ENCODE measurements at regions not wholly inside any gene's neighbourhood (a gene's known extent, or its start where the extent isn't known, plus 50 kb on each side); places are given as distances from the start of the nearest gene placed in this dataset.
A peak's percentile ranks its signal among the peaks of the same experiment; 100 is the strongest.

DNA sequence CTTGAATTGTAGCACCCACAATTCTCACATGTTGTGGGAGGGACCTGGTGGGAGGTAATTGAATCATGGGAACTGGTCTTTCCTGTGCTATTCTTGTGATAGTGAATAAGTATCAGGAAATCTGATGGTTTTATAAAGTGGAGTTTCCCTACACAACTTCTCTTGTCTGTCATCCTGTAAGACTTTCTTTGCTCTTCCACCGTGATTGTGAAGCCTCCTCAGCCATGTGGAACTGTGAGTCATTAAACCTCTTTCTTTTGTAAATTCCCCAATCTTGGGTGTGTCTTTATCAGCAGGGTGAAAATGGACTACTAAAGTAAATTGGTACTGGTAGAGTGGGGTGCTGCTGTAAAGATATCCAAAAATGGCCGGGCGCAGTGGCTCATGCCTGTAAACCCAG is 215.6 kb downstream of the LIG4 start:
- H3K9ac ChIP-seq (ENCODE audit: insufficient read depth in 1 of 2, low read depth in 2 of 2, low read length in 2 of 2): no peak overlapping the region
- no peak overlapping the region for H3K4me2 ChIP-seq (ENCODE audit: insufficient read depth, low read length)
- FAIRE-seq (no peak), ATAC-seq (no peak), DNase-seq (ENCODE audit: extremely low read depth in 1 of 4, low spot score in 3 of 4) (peak in 2 of 4 experiments; percentile 6 to 11)
- no peak overlapping the region for H3K4me3 ChIP-seq
- no peaks in the 10 kb centered on the region for H4K20me1 ChIP-seq (replicated peaks; ENCODE audit: control insufficient read depth, insufficient read depth, low read length)
- H2AFZ ChIP-seq (ENCODE audit: low read depth, low read length): no peak overlapping the region
- TF ChIP-seq, protein P1, sequence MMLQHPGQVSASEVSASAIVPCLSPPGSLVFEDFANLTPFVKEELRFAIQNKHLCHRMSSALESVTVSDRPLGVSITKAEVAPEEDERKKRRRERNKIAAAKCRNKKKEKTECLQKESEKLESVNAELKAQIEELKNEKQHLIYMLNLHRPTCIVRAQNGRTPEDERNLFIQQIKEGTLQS (IDR thresholded peaks at IDR 0.05): no peak
- TF ChIP-seq, protein P1 (CRISPR knock-in tag; conservative IDR thresholded peaks at IDR 0.05): no peak
- TF ChIP-seq CEBPG (CRISPR knock-in tag; IDR thresholded peaks at IDR 0.05) (no peak), CEBPG (tag; conservative IDR thresholded peaks at IDR 0.05 in 1 of 2, IDR thresholded peaks at IDR 0.05 in 1 of 2) (no peak), CREB1 (IDR thresholded peaks at IDR 0.05) (no peak), CREB1 (CRISPR knock-in tag; IDR thresholded peaks at IDR 0.05) (no peak), TGIF2 (CRISPR knock-in tag; IDR thresholded peaks at IDR 0.05) (no peak), FIP1L1 (IDR thresholded peaks at IDR 0.05; ENCODE audit: low read depth, low read length, poor library complexity, severe bottlenecking) (no peak), NR2C1 (IDR thresholded peaks at IDR 0.05) (no peak), NR2C1 (tag; IDR thresholded peaks at IDR 0.05) (no peak), SIRT6 (IDR thresholded peaks at IDR 0.05; ENCODE audit: low read depth, low read length) (no peak), NFIC (IDR thresholded peaks at IDR 0.05) (no peak), BCOR (IDR thresholded peaks at IDR 0.05) (no peak), NFYB (IDR thresholded peaks at IDR 0.05; ENCODE audit: extremely low read depth, insufficient read length) (no peak), PCBP2 (IDR thresholded peaks at IDR 0.05; ENCODE audit: low read depth, low read length, poor library complexity, severe bottlenecking) (no peak), ETV6 (IDR thresholded peaks at IDR 0.05; ENCODE audit: borderline replicate concordance in 1 of 2, low read depth in 2 of 2, low read length in 1 of 2) (no peak), ETV6 (CRISPR knock-in tag; IDR thresholded peaks at IDR 0.05; ENCODE audit: borderline replicate concordance) (no peak), ILK (tag; IDR thresholded peaks at IDR 0.05; ENCODE audit: borderline replicate concordance, low read depth) (no peak), RBM34 (IDR thresholded peaks at IDR 0.05; ENCODE audit: borderline replicate concordance, insufficient read depth, low read length) (no peak), PPARD (CRISPR knock-in tag; IDR thresholded peaks at IDR 0.05) (no peak)
- TF ChIP-seq, protein P2, sequence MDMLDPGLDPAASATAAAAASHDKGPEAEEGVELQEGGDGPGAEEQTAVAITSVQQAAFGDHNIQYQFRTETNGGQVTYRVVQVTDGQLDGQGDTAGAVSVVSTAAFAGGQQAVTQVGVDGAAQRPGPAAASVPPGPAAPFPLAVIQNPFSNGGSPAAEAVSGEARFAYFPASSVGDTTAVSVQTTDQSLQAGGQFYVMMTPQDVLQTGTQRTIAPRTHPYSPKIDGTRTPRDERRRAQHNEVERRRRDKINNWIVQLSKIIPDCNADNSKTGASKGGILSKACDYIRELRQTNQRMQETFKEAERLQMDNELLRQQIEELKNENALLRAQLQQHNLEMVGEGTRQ (CRISPR knock-in tag; IDR thresholded peaks at IDR 0.05): no peak
- H3K27ac ChIP-seq (ENCODE audit: extremely low read depth, low read depth, low read length): no peak overlapping the region
- ChIA-PET CTCF (ENCODE audit: low intra/inter-chr PET ratio) (no interaction called here), POLR2A (no interaction called here)
- no peaks in the 10 kb centered on the region for H3K36me3 ChIP-seq (ENCODE audit: control insufficient read depth, insufficient read depth, low read length)
- no peaks in the 10 kb centered on the region for H3K9me3 ChIP-seq (replicated peaks; ENCODE audit: control insufficient read depth, insufficient read depth, low read depth, low read length)
- intact Hi-C loops (cut with micrococcal nuclease) (no loop called here), in situ Hi-C loops (cut with MboI) (no loop called here)
- H3K9me1 ChIP-seq (ENCODE audit: control insufficient read depth, insufficient read depth, low read length): no peaks in the 10 kb centered on the region
- H3K27me3 ChIP-seq (ENCODE audit: control insufficient read depth in 2 of 2, insufficient read depth in 2 of 2, low read length in 2 of 2): no peaks in the 10 kb centered on the region; a peak in 2 of 5 replicates
- peaks cover 0 to 3% of the 10 kb centered on the region in 2 experiments; a peak in 1 of 5 replicates for H3K4me1 ChIP-seq (replicated peaks in 1 of 2; ENCODE audit: control insufficient read depth in 2 of 2, insufficient read depth in 2 of 2, low read length in 2 of 2)
- no peaks in the 10 kb centered on the region for H3K79me2 ChIP-seq (ENCODE audit: control insufficient read depth, insufficient read depth, low read length)
- no TSS peak for BruUV-seq (replicated peaks)
- 21% methylated on average over 3 of the region's 3 CpGs for WGBS (ENCODE audit: insufficient coverage, low coverage, missing lambda C conversion rate)

Data from K562 (cell line).